GM23338 (cell line): ENCODE measurements at regions not wholly inside any gene's neighbourhood (a gene's known extent, or its start where the extent isn't known, plus 50 kb on each side); places are given as distances from the start of the nearest gene placed in this dataset.
A peak's percentile ranks its signal among the peaks of the same experiment; 100 is the strongest.

Experiments used
- ATAC-seq: fragments of 200-7000 bp; cut with Tn5 transposase; 3 replicates; pipeline ENCODE4 v1.9.1; 2020
- DNase-seq: peaks from one replicate; pipeline ENCODE4 v3.0.0-alpha.2; 2015; ENCODE audit warnings: low spot score
- H2AFZ ChIP-seq: fragments of 200-600 bp; sonication (generic); 2 replicates; pipeline ENCODE4 v1.8.0; 2016; ENCODE audit warnings: antibody characterized with exemption, mild to moderate bottlenecking, moderate library complexity
- H3F3A ChIP-seq: fragments of 200-600 bp; sonication (generic); replicated peaks from 2 replicates; pipeline ENCODE4 v1.8.0; 2017; ENCODE audit warnings: antibody characterized with exemption, mixed run types, low read depth
- H3K27ac ChIP-seq: fragments of 200-600 bp; sonication (generic); 2 replicates; pipeline ENCODE4 v1.6.1; 2016; ENCODE audit warnings: low read depth
- H3K27me3 ChIP-seq: fragments of 200-600 bp; sonication (generic); 2 replicates; pipeline ENCODE4 v1.8.0; 2016; ENCODE audit warnings: mild to moderate bottlenecking, mixed run types, moderate library complexity; ENCODE audit not compliant: insufficient read depth
- H3K36me3 ChIP-seq: fragments of 200-600 bp; sonication (generic); 2 replicates; pipeline ENCODE4 v1.8.0; 2016; ENCODE audit warnings: mild to moderate bottlenecking; ENCODE audit not compliant: insufficient read depth
- H3K4me1 ChIP-seq: fragments of 200-600 bp; sonication (generic); 2 replicates; pipeline ENCODE4 v1.8.0; 2016; ENCODE audit warnings: mild to moderate bottlenecking, moderate library complexity; ENCODE audit not compliant: insufficient read depth
- H3K4me2 ChIP-seq: fragments of 200-600 bp; sonication (generic); 2 replicates; pipeline ENCODE4 v1.7.1; 2017; ENCODE audit warnings: mixed run types
- H3K4me3 ChIP-seq: fragments of 200-600 bp; sonication (generic); 2 replicates; pipeline ENCODE4 v1.6.1; 2016; ENCODE audit warnings: mixed run types
- H3K79me2 ChIP-seq: fragments of 200-600 bp; sonication (generic); replicated peaks from 2 replicates; pipeline ENCODE4 v1.8.0; 2017; ENCODE audit warnings: mild to moderate bottlenecking; ENCODE audit not compliant: insufficient read depth
- H3K9me2 ChIP-seq: fragments of 200-600 bp; sonication (generic); 2 replicates; pipeline ENCODE4 v1.8.0; 2017; ENCODE audit not compliant: insufficient read depth
- H4K20me1 ChIP-seq: fragments of 200-600 bp; sonication (generic); replicated peaks from 2 replicates; pipeline ENCODE4 v1.8.0; 2017; ENCODE audit warnings: mild to moderate bottlenecking; ENCODE audit not compliant: insufficient read depth
- H3K27ac Mint-ChIP-seq: 2 replicates; pipeline ENCODE4 v1.8.0; 2020; ENCODE audit warnings: inconsistent platforms, mild to moderate bottlenecking, moderate library complexity, mixed read lengths
- H3K27me3 Mint-ChIP-seq: 3 replicates; pipeline ENCODE4 v1.8.0; 2022; ENCODE audit warnings: low read depth, mild to moderate bottlenecking, moderate library complexity, mixed read lengths, inconsistent platforms; ENCODE audit not compliant: insufficient read depth, poor library complexity
- H3K36me3 Mint-ChIP-seq: 3 replicates; pipeline ENCODE4 v1.8.0; 2021; ENCODE audit warnings: low read depth, mild to moderate bottlenecking, inconsistent platforms, moderate library complexity, mixed read lengths
- H3K4me1 Mint-ChIP-seq: 3 replicates; pipeline ENCODE4 v1.8.0; 2020; ENCODE audit warnings: mild to moderate bottlenecking, inconsistent platforms, mixed read lengths
- H3K4me3 Mint-ChIP-seq: 3 replicates; pipeline ENCODE4 v1.8.0; 2021; ENCODE audit warnings: moderate library complexity, mild to moderate bottlenecking, inconsistent platforms, mixed read lengths
- H3K9me3 Mint-ChIP-seq: 3 replicates; pipeline ENCODE4 v1.8.0; 2020; ENCODE audit warnings: moderate library complexity, mild to moderate bottlenecking, inconsistent platforms, mixed read lengths
- ETS1 ChIP-seq: IDR thresholded peaks from 2 replicates; pipeline ENCODE4 v1.6.1; 2016; ENCODE audit warnings: antibody characterized with exemption
- EZH2phosphoT487 ChIP-seq: fragments of 200-600 bp; sonication (generic); IDR thresholded peaks from one replicate; pipeline ENCODE4 v1.8.1; 2018; ENCODE audit warnings: antibody characterized with exemption; ENCODE audit not compliant: unreplicated experiment
- POLR2AphosphoS5 ChIP-seq: IDR thresholded peaks from 2 replicates; pipeline ENCODE4 v1.6.1; 2016; ENCODE audit warnings: antibody characterized with exemption, low read depth
- REST ChIP-seq: IDR thresholded peaks from one replicate; pipeline ENCODE4 v1.6.1; 2018; ENCODE audit warnings: antibody characterized with exemption; ENCODE audit not compliant: unreplicated experiment
- ZNF114 ChIP-seq: fragments of 250-450 bp; sonication (Bioruptor Pico); IDR thresholded peaks from 2 replicates; pipeline ENCODE4 v1.5.0; 2020; ENCODE audit warnings: mild to moderate bottlenecking, moderate library complexity
- ZNF331 ChIP-seq: fragments of 250-450 bp; sonication (Bioruptor Pico); IDR thresholded peaks from 2 replicates; pipeline ENCODE4 v1.5.0; 2020; ENCODE audit warnings: low read depth, mild to moderate bottlenecking, moderate library complexity
- TF ChIP-seq, protein P1 (sequence below): fragments of 250-450 bp; sonication (Bioruptor Pico); IDR thresholded peaks from 2 replicates; pipeline ENCODE4 v1.5.0; 2020; ENCODE audit warnings: mild to moderate bottlenecking, moderate library complexity
- TF ChIP-seq, protein P2 (sequence below), 2 experiments: fragments of 200-600 bp in 1 of 2; sonication (generic) in 1 of 2; conservative IDR thresholded peaks; 2 replicates each; pipeline versions ENCODE4 v1.5.1 to v1.6.1; 2016 to 2017; ENCODE audit warnings: antibody characterized with exemption in 2 of 2, low read depth in 2 of 2, mild to moderate bottlenecking in 2 of 2, moderate library complexity in 1 of 2

DNA sequence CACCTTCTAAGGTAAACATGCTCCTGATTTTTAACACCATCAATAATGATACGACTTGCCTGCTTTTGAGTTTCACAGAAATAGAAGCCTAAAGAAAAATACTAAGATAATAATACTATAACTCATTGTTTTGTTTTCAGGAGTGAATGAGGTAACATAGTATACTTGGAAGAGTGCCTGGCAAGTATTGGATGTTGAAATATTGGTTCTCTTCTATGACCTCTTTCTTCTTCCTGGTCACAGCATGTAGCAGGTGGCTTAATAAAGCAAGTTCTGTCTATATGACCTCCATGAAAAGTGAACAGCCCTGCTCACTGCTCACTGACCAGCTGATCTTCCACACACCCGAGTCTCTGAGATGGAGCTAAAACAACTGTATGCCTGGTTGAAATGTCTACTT, 312.3 kb upstream of the ONECUT1 start:
- Mint-ChIP-seq H3K27me3 (no peaks in the 10 kb centered on the region), H3K36me3 (no peaks in the 10 kb centered on the region), H3K27ac (no peak overlapping the region), H3K9me3 (peaks cover 3% of the 10 kb centered on the region; the same call in 1 of the 3 replicates), H3K4me1 (no peaks in the 10 kb centered on the region), H3K4me3 (no peak overlapping the region)
- Histone ChIP-seq H3K4me3 (no peak overlapping the region), H3F3A (no peaks in the 10 kb centered on the region), H3K27ac (no peak overlapping the region), H3K79me2 (no peaks in the 10 kb centered on the region), H3K4me2 (no peak overlapping the region), H2AFZ (no peak overlapping the region), H3K4me1 (no peaks in the 10 kb centered on the region), H3K27me3 (no peaks in the 10 kb centered on the region), H3K9me2 (no peaks in the 10 kb centered on the region), H4K20me1 (no peaks in the 10 kb centered on the region), H3K36me3 (no peaks in the 10 kb centered on the region)
- DNase-seq: no peak
- no peak for ATAC-seq
- no peak for TF ChIP-seq ETS1

- peak; percentile 2 for DNase-seq
- no peaks in the 10 kb centered on the region for H3K36me3 ChIP-seq
- no peaks in the 10 kb centered on the region for H3K4me1 ChIP-seq
- no peaks in the 10 kb centered on the region for H3K79me2 ChIP-seq
- Mint-ChIP-seq H3K36me3 (no peaks in the 10 kb centered on the region), H3K27me3 (no peaks in the 10 kb centered on the region), H3K27ac (no peak overlapping the region), H3K4me3 (no peak overlapping the region), H3K9me3 (no peaks in the 10 kb centered on the region), H3K4me1 (peaks cover 17% of the 10 kb centered on the region)
- H3K9me2 ChIP-seq: no peaks in the 10 kb centered on the region
- no peaks in the 10 kb centered on the region for H3F3A ChIP-seq
- H2AFZ ChIP-seq: no peak overlapping the region
- H3K27me3 ChIP-seq: no peaks in the 10 kb centered on the region
- no peak overlapping the region for H3K4me3 ChIP-seq
- H3K4me2 ChIP-seq: no peak overlapping the region
- no peaks in the 10 kb centered on the region for H4K20me1 ChIP-seq
- peak; percentile 87 for ATAC-seq
- no peak overlapping the region for H3K27ac ChIP-seq
- TF ChIP-seq, protein P1, sequence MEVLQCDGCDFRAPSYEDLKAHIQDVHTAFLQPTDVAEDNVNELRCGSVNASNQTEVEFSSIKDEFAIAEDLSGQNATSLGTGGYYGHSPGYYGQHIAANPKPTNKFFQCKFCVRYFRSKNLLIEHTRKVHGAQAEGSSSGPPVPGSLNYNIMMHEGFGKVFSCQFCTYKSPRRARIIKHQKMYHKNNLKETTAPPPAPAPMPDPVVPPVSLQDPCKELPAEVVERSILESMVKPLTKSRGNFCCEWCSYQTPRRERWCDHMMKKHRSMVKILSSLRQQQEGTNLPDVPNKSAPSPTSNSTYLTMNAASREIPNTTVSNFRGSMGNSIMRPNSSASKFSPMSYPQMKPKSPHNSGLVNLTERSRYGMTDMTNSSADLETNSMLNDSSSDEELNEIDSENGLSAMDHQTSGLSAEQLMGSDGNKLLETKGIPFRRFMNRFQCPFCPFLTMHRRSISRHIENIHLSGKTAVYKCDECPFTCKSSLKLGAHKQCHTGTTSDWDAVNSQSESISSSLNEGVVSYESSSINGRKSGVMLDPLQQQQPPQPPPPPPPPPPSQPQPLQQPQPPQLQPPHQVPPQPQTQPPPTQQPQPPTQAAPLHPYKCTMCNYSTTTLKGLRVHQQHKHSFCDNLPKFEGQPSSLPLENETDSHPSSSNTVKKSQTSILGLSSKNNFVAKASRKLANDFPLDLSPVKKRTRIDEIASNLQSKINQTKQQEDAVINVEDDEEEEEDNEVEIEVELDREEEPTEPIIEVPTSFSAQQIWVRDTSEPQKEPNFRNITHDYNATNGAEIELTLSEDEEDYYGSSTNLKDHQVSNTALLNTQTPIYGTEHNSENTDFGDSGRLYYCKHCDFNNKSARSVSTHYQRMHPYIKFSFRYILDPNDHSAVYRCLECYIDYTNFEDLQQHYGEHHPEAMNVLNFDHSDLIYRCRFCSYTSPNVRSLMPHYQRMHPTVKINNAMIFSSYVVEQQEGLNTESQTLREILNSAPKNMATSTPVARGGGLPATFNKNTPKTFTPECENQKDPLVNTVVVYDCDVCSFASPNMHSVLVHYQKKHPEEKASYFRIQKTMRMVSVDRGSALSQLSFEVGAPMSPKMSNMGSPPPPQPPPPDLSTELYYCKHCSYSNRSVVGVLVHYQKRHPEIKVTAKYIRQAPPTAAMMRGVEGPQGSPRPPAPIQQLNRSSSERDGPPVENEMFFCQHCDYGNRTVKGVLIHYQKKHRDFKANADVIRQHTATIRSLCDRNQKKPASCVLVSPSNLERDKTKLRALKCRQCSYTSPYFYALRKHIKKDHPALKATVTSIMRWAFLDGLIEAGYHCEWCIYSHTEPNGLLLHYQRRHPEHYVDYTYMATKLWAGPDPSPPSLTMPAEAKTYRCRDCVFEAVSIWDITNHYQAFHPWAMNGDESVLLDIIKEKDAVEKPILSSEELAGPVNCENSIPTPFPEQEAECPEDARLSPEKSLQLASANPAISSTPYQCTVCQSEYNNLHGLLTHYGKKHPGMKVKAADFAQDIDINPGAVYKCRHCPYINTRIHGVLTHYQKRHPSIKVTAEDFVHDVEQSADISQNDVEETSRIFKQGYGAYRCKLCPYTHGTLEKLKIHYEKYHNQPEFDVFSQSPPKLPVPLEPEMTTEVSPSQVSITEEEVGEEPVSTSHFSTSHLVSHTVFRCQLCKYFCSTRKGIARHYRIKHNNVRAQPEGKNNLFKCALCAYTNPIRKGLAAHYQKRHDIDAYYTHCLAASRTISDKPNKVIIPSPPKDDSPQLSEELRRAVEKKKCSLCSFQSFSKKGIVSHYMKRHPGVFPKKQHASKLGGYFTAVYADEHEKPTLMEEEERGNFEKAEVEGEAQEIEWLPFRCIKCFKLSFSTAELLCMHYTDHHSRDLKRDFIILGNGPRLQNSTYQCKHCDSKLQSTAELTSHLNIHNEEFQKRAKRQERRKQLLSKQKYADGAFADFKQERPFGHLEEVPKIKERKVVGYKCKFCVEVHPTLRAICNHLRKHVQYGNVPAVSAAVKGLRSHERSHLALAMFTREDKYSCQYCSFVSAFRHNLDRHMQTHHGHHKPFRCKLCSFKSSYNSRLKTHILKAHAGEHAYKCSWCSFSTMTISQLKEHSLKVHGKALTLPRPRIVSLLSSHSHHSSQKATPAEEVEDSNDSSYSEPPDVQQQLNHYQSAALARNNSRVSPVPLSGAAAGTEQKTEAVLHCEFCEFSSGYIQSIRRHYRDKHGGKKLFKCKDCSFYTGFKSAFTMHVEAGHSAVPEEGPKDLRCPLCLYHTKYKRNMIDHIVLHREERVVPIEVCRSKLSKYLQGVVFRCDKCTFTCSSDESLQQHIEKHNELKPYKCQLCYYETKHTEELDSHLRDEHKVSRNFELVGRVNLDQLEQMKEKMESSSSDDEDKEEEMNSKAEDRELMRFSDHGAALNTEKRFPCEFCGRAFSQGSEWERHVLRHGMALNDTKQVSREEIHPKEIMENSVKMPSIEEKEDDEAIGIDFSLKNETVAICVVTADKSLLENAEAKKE: no peak
- TF ChIP-seq ZNF331 (CRISPR knock-in tag) (no peak), ETS1 (no peak), REST (no peak), EZH2phosphoT487 (no peak), POLR2AphosphoS5 (no peak), ZNF114 (CRISPR knock-in tag) (no peak)
- TF ChIP-seq, protein P2, sequence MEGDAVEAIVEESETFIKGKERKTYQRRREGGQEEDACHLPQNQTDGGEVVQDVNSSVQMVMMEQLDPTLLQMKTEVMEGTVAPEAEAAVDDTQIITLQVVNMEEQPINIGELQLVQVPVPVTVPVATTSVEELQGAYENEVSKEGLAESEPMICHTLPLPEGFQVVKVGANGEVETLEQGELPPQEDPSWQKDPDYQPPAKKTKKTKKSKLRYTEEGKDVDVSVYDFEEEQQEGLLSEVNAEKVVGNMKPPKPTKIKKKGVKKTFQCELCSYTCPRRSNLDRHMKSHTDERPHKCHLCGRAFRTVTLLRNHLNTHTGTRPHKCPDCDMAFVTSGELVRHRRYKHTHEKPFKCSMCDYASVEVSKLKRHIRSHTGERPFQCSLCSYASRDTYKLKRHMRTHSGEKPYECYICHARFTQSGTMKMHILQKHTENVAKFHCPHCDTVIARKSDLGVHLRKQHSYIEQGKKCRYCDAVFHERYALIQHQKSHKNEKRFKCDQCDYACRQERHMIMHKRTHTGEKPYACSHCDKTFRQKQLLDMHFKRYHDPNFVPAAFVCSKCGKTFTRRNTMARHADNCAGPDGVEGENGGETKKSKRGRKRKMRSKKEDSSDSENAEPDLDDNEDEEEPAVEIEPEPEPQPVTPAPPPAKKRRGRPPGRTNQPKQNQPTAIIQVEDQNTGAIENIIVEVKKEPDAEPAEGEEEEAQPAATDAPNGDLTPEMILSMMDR (conservative IDR thresholded peaks at IDR 0.05; ENCODE audit: low read depth in 2 of 2): no peak
Observed at GRCh38 chr15:53080484-53080883, 290.3 kb upstream of the ONECUT1 start.
